Heart right ventricle (tissue), 16 donors: ENCODE measurements at regions not wholly inside any gene's neighbourhood (a gene's known extent, or its start where the extent isn't known, plus 50 kb on each side); places are given as distances from the start of the nearest gene placed in this dataset.

ENCODE experiments used
- ATAC-seq, 8 donors: fragments of 200-7000 bp; cut with Tn5 transposase; one replicate each; pipeline ENCODE4 v1.9.1; 2020; ENCODE audit warnings: mild to moderate bottlenecking in 8 of 8, moderate library complexity in 8 of 8, moderate number of reproducible peaks in 1 of 8
- DNase-seq, 2 donors: peaks; one replicate each; pipeline ENCODE4 v3.0.0-alpha.2; 2020
- H3K27ac ChIP-seq, 10 donors: fragments of 200-600 bp; sonication (generic) in 2 of 10; one replicate each; pipeline versions ENCODE4 v1.5.0 to v1.8.0; 2020 to 2022; ENCODE audit warnings: mild to moderate bottlenecking in 3 of 10
- H3K27me3 ChIP-seq, 7 donors: fragments of 200-600 bp; one replicate each; pipeline ENCODE4 v1.8.0; 2021 to 2022; ENCODE audit warnings: mild to moderate bottlenecking in 2 of 7
- H3K36me3 ChIP-seq, 9 donors: fragments of 200-600 bp; sonication (generic) in 1 of 9; one replicate each; pipeline versions ENCODE4 v1.5.0 to v1.8.0; 2020 to 2022; ENCODE audit warnings: mild to moderate bottlenecking in 2 of 9
- H3K4me1 ChIP-seq, 9 donors: fragments of 200-600 bp; sonication (generic) in 1 of 9; one replicate each; pipeline versions ENCODE4 v1.5.0 to v1.8.0; 2020 to 2022; ENCODE audit warnings: mild to moderate bottlenecking in 4 of 9
- H3K4me3 ChIP-seq, 10 donors: fragments of 200-600 bp; sonication (generic) in 2 of 10; one replicate each; pipeline versions ENCODE4 v1.5.0 to v1.8.0; 2020 to 2022; ENCODE audit warnings: mild to moderate bottlenecking in 7 of 10, moderate library complexity in 2 of 10
- H3K9me3 ChIP-seq, 11 donors: fragments of 200-600 bp in 10 of 11; sonication (generic) in 2 of 11; one replicate each; pipeline versions ENCODE4 v1.5.0 to v1.8.0; 2013 to 2022; ENCODE audit warnings: mild to moderate bottlenecking in 2 of 11, control low read depth in 1 of 11, moderate library complexity in 1 of 11
- CTCF ChIP-seq, 9 donors: fragments of 200-600 bp; sonication (generic) in 2 of 9; IDR thresholded peaks; one replicate each; pipeline versions ENCODE4 v1.5.0 to v1.8.0; 2021 to 2022; ENCODE audit warnings: antibody characterized with exemption in 9 of 9, mild to moderate bottlenecking in 5 of 9, moderate library complexity in 1 of 9
- WGBS, 2 donors: extraction: QIAGEN DNeasy Blood & Tissue Kit; methylation state at CpG; one replicate each; pipeline ENCODE4 v1.1.7; 2013; ENCODE audit warnings: inconsistent platforms in 1 of 2; 5-methylcytosine and 5-hydroxymethylcytosine counted together
- intact Hi-C, 10 donors: fragments of 100-400 bp; cut with DNase I; formaldehyde crosslinking; loops; one replicate each; pipeline versions ENCODE4 v1.11.1 to v1.14.2; 2022
- donor health status: Arrhythmogenic right ventricular cardiomyopathy.
- donor health status: ischemic (EF 13 %, LVEDD 7.1; RV severe dilation, severe dysfunction).
- donor health status: healthy with polysubstance abuse.
- donor health status: DM: no; HTN: yes; CAD: no.
- donor health status: DM: no; HTN: no; CAD: no.
- donor health status: ischemic (EF 25% LVEDD 6.9; RV normal size, moderate dysfunction).
- donor health status: ischemic (EF 25% LVEDD 5.7; RV mildly dilated, moderate dysfunction).
- donor health status: healthy.
- donor health status: DM: yes; HTN: yes; CAD: no.
- donor health status: Ischemic cardiomyopathy.
- donor health status: ischemic (EF 35%, LVEDD 5.7; RV mildly dilated, moderate dysfunction).
- donor health status: nonischemic (EF 11% LVEDD 7.7; RV severe dilation, severe dysfunction).
- donor health status: DM: yes; HTN: yes; CAD: no.
- donor health status: PGD.
- donor health status: ischemic (EF 29% LVEDD 5.4; RV normal size, mild dysfunction).
- donor health status: nonischemic (EF 23%, LVEDD 6.1; RV moderate dilation, normal function).

- ATAC-seq (no peak), DNase-seq (no peak)
- peaks cover 0 to 2% (median 0%) of the 10 kb centered on the region in 7 donors for H3K27me3 ChIP-seq
- 63 to 71% methylated on average over 5 of the region's 5 CpGs for WGBS, 2 donors
- no peak overlapping the region for H3K4me3 ChIP-seq
- H3K27ac ChIP-seq = no peak overlapping the region
- intact Hi-C loops = no loop called here
- H3K36me3 ChIP-seq = no peaks in the 10 kb centered on the region
- H3K4me1 ChIP-seq = no peaks in the 10 kb centered on the region
- TF ChIP-seq CTCF (IDR thresholded peaks at IDR 0.05) = no peak
- no peaks in the 10 kb centered on the region for H3K9me3 ChIP-seq
Observed at GRCh38 chr5:4832471-4832870, 307.7 kb upstream of the ADAMTS16 start.

- H3K4me3 ChIP-seq = no peak overlapping the region
- no peak for TF ChIP-seq CTCF (IDR thresholded peaks at IDR 0.05)
- no peaks in the 10 kb centered on the region for H3K9me3 ChIP-seq
- WGBS, 2 donors = 63 to 65% methylated on average over 4 of the region's 4 CpGs
- intact Hi-C loops = no loop called here
- peaks cover 0 to 2% (median 0%) of the 10 kb centered on the region in 7 donors for H3K27me3 ChIP-seq
- DNase-seq (no peak), ATAC-seq (no peak)
- no peaks in the 10 kb centered on the region for H3K4me1 ChIP-seq
- H3K27ac ChIP-seq = no peak overlapping the region
- H3K36me3 ChIP-seq = no peaks in the 10 kb centered on the region
Observed at GRCh38 chr5:4833104-4833738, 306.9 kb upstream of the ADAMTS16 start.

GRCh38 chr5:4837489-4838058, 302.6 kb upstream of the ADAMTS16 start:
- ATAC-seq = no peak
- WGBS, 2 donors = 92 to 94% methylated on average over 26 to 28 of the region's 28 CpGs

GRCh38 chr5:4845221-4845620, 294.9 kb upstream of the ADAMTS16 start:
- intact Hi-C loops = no loop called here
- no peaks in the 10 kb centered on the region for H3K9me3 ChIP-seq
- ATAC-seq (no peak), DNase-seq (no peak)
- H3K36me3 ChIP-seq = no peaks in the 10 kb centered on the region
- H3K27me3 ChIP-seq = no peaks in the 10 kb centered on the region
- no peaks in the 10 kb centered on the region for H3K4me1 ChIP-seq
- H3K27ac ChIP-seq = no peak overlapping the region
- H3K4me3 ChIP-seq = no peak overlapping the region
- TF ChIP-seq CTCF (IDR thresholded peaks at IDR 0.05) = no peak
- 92 to 97% methylated on average over 3 of the region's 3 CpGs for WGBS, 2 donors

More at GRCh38 chr5:4837489-4838058, 302.6 kb upstream of the ADAMTS16 start:
- intact Hi-C loops = no loop called here
- no peak overlapping the region for H3K27ac ChIP-seq
- no peak overlapping the region for H3K4me3 ChIP-seq
- H3K27me3 ChIP-seq = peaks cover 0 to 3% (median 0%) of the 10 kb centered on the region in 7 donors
- no peaks in the 10 kb centered on the region for H3K4me1 ChIP-seq
- no peak for DNase-seq
- TF ChIP-seq CTCF (IDR thresholded peaks at IDR 0.05) = no peak
- no peaks in the 10 kb centered on the region for H3K9me3 ChIP-seq
- no peaks in the 10 kb centered on the region for H3K36me3 ChIP-seq
